HL-60 (cell line): ENCODE measurements at regions not wholly inside any gene's neighbourhood (a gene's known extent, or its start where the extent isn't known, plus 50 kb on each side); places are given as distances from the start of the nearest gene placed in this dataset.
"Not testable (repeated sequence)": the region's sequence is repeated elsewhere in the genome, so short reads cannot be mapped to it uniquely, and the experiment has no call there.

Experiments used
- DNase-seq, 2 experiments: peaks; one replicate each; pipeline ENCODE4 v3.0.0-alpha.2; 2010 to 2020; ENCODE audit warnings: low read depth in 1 of 2, low spot score in 1 of 2
- H3K27ac ChIP-seq: fragments of 250-450 bp; sonication (Bioruptor Pico); replicated peaks from 2 replicates; pipeline ENCODE4 v1.5.1; 2020; ENCODE audit warnings: mild to moderate bottlenecking, moderate library complexity
- H3K27me3 ChIP-seq: fragments of 250-450 bp; sonication (Bioruptor Pico); 2 replicates; pipeline ENCODE4 v1.5.1; 2021; ENCODE audit warnings: mild to moderate bottlenecking, moderate library complexity; ENCODE audit not compliant: insufficient read depth, poor library complexity, severe bottlenecking
- H3K4me3 ChIP-seq: replicated peaks from 2 replicates; pipeline ENCODE4 v1.5.1; 2011; ENCODE audit warnings: mild to moderate bottlenecking, control low read depth, low read length; ENCODE audit not compliant: insufficient read depth
- GABPA ChIP-seq: IDR thresholded peaks from 2 replicates; pipeline ENCODE4 v1.6.1; 2012; ENCODE audit warnings: low read depth
- POLR2AphosphoS5 ChIP-seq: IDR thresholded peaks from 2 replicates; pipeline ENCODE4 v1.6.1; 2012; ENCODE audit warnings: low read depth
- SPI1 ChIP-seq: IDR thresholded peaks from 2 replicates; pipeline ENCODE4 v1.6.1; 2012; ENCODE audit warnings: low read depth, mild to moderate bottlenecking, borderline replicate concordance
- TF ChIP-seq, protein P1 (sequence below): IDR thresholded peaks from 2 replicates; pipeline ENCODE4 v1.6.1; 2012; ENCODE audit warnings: low read depth; ENCODE audit not compliant: insufficient replicate concordance
- TF ChIP-seq, protein P2 (sequence below): IDR thresholded peaks from one replicate; pipeline ENCODE4 v1.5.1; 2011; ENCODE audit warnings: low read length, control low read depth, inconsistent platforms; ENCODE audit not compliant: insufficient read depth

DNA sequence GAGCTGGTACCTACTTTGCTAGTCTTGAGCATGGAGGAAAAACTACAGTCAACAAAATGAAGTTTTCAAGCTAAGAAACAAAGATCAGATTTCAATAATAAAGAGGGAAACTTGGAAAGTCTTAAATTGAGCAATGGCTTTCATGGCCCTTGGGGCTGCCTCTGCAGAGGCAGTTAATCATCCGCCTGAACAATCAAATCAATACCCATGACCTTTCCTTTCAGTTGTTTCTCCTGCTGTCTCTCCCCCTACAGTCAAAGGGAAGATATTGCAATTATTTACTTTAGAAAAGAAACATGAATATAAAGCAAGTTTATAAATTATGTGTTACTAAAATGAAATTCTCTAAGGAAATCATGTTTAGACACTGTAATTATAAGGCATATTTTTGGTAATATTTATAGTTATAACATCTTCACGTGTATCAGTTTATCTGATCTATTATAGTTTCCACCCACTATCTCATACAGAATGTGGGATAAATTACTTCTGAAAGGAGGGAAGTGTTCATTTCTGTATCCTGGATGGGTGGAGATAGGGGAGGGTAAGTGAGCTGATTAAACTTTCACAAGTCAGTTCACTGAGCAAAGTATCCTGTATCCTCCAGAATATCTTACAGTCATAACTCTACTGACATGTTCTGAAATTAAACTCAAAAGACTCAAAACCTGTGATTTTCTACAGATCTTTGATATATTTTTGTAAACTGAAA lies 72.4 kb upstream of the TSC22D1 start:
- TF ChIP-seq SPI1 = no peak
- TF ChIP-seq, protein P1, sequence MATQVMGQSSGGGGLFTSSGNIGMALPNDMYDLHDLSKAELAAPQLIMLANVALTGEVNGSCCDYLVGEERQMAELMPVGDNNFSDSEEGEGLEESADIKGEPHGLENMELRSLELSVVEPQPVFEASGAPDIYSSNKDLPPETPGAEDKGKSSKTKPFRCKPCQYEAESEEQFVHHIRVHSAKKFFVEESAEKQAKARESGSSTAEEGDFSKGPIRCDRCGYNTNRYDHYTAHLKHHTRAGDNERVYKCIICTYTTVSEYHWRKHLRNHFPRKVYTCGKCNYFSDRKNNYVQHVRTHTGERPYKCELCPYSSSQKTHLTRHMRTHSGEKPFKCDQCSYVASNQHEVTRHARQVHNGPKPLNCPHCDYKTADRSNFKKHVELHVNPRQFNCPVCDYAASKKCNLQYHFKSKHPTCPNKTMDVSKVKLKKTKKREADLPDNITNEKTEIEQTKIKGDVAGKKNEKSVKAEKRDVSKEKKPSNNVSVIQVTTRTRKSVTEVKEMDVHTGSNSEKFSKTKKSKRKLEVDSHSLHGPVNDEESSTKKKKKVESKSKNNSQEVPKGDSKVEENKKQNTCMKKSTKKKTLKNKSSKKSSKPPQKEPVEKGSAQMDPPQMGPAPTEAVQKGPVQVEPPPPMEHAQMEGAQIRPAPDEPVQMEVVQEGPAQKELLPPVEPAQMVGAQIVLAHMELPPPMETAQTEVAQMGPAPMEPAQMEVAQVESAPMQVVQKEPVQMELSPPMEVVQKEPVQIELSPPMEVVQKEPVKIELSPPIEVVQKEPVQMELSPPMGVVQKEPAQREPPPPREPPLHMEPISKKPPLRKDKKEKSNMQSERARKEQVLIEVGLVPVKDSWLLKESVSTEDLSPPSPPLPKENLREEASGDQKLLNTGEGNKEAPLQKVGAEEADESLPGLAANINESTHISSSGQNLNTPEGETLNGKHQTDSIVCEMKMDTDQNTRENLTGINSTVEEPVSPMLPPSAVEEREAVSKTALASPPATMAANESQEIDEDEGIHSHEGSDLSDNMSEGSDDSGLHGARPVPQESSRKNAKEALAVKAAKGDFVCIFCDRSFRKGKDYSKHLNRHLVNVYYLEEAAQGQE = no peak
- TF ChIP-seq GABPA = no peak
- TF ChIP-seq POLR2AphosphoS5 = no peak
- TF ChIP-seq, protein P2, sequence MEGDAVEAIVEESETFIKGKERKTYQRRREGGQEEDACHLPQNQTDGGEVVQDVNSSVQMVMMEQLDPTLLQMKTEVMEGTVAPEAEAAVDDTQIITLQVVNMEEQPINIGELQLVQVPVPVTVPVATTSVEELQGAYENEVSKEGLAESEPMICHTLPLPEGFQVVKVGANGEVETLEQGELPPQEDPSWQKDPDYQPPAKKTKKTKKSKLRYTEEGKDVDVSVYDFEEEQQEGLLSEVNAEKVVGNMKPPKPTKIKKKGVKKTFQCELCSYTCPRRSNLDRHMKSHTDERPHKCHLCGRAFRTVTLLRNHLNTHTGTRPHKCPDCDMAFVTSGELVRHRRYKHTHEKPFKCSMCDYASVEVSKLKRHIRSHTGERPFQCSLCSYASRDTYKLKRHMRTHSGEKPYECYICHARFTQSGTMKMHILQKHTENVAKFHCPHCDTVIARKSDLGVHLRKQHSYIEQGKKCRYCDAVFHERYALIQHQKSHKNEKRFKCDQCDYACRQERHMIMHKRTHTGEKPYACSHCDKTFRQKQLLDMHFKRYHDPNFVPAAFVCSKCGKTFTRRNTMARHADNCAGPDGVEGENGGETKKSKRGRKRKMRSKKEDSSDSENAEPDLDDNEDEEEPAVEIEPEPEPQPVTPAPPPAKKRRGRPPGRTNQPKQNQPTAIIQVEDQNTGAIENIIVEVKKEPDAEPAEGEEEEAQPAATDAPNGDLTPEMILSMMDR = no peak
- Histone ChIP-seq H3K4me3 (no peak overlapping the region), H3K27me3 (no peaks in the 10 kb centered on the region), H3K27ac (no peak overlapping the region)
- no peak for DNase-seq

DNA sequence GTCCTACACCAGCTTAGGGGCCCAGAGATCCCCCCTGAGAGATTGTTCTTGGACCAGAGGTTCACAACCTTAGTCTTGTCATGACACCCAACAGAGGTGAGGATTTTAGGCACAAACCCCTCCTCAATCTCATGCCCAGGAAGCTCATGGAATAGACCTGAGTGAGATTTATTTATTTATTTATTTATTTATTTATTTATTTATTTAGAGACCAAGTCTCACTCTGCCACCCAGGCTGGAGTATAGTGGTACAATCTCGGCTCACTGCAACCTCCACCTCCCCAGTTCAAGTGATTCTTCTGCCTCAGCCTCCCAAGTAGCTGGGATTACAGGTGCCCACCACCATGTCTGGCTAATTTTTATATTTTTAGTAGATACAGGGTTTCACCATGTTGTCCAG lies 71.4 kb upstream of the TSC22D1 start:
- H3K27me3 ChIP-seq, H3K4me3 ChIP-seq, DNase-seq, H3K27ac ChIP-seq: not testable (repeated sequence)

DNA sequence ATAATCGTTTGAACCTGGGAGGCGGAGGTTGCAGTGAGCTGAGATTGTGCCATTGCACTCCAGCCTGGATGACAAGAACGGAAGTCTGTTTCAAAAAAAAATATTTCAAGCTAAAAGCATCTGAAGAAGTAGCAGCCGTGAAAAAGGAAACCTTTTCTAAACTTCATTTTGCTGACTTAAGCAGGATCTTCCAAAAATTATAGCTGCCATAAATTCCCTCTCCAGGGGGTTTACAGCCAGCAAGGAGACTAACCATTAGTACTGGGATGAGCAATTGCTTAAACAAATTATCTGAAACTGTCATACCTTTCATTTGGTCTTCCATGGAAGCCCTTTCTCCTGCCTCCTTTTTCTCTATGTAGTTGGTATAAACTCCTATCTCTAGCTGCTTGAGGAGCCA lies 69.9 kb upstream of the TSC22D1 start:
- TF ChIP-seq, protein P1 = no peak
- no peak for TF ChIP-seq POLR2AphosphoS5
- H3K27me3 ChIP-seq = no peaks in the 10 kb centered on the region
- H3K4me3 ChIP-seq = no peak overlapping the region
- no peak overlapping the region for H3K27ac ChIP-seq
- DNase-seq = no peak

DNA sequence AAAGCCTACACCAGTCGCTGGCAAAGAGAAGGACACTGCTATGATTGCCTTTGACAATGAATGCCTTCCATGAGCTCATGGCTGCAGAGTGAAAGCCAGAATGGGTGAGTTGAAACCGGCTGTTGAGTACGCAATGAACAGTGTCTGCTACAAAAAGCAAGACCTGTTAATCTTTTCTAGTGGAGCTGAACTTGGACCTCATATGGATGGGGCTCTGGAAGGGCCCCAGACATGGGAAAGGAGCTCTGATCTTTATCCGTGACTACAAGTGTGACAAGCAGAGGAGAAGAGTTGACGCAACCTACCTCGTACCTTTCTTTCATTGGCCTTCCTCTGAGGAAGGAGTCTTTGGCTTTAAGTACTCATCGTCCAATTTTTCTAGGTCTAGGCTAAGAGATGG lies 67.1 kb upstream of the TSC22D1 start:
- TF ChIP-seq SPI1 = no peak
- TF ChIP-seq, protein P1 = no peak
- no peak for TF ChIP-seq GABPA
- TF ChIP-seq POLR2AphosphoS5 = no peak
- TF ChIP-seq, protein P2 = no peak
- H3K4me3 ChIP-seq = no peak overlapping the region
- DNase-seq = no peak
- H3K27me3 ChIP-seq = no peaks in the 10 kb centered on the region
- H3K27ac ChIP-seq = no peak overlapping the region
